SK-N-SH treated with all-trans-retinoic acid at 6 μM for 48 hours (cell line): ENCODE measurements at regions not wholly inside any gene's neighbourhood (a gene's known extent, or its start where the extent isn't known, plus 50 kb on each side); places are given as distances from the start of the nearest gene placed in this dataset.

Experiments
- CSDC2 ChIP-seq: fragments of 250-450 bp; sonication (Bioruptor Pico); IDR thresholded peaks from 2 replicates; pipeline ENCODE4 v1.5.0; 2020; ENCODE audit warnings: mild to moderate bottlenecking, moderate library complexity
- ESRRG ChIP-seq: fragments of 250-450 bp; sonication (Bioruptor Pico); IDR thresholded peaks from 2 replicates; pipeline ENCODE4 v1.6.1; 2021; ENCODE audit warnings: mild to moderate bottlenecking
- RARB ChIP-seq: fragments of 250-450 bp; sonication (Bioruptor Pico); IDR thresholded peaks from 2 replicates; pipeline ENCODE4 v1.8.0; 2021; ENCODE audit warnings: mild to moderate bottlenecking, moderate library complexity
- ZFP30 ChIP-seq: fragments of 450-650 bp; formaldehyde crosslinking; IDR thresholded peaks from 2 replicates; pipeline ENCODE4 v1.5.0; 2022; ENCODE audit warnings: mild to moderate bottlenecking, moderate library complexity
- ZNF565 ChIP-seq: fragments of 450-650 bp; formaldehyde crosslinking; conservative IDR thresholded peaks from 2 replicates; pipeline ENCODE4 v1.5.0; 2020; ENCODE audit warnings: low read depth, mild to moderate bottlenecking, moderate library complexity
- TF ChIP-seq, protein P1 (sequence below): fragments of 250-450 bp; sonication (Bioruptor Pico); IDR thresholded peaks from 2 replicates; pipeline ENCODE4 v1.8.0; 2021; ENCODE audit warnings: low read depth, mild to moderate bottlenecking, moderate library complexity, borderline replicate concordance

GRCh38 chr22:33219648-33220384, 161.6 kb upstream of the SYN3 start:
- TF ChIP-seq CSDC2 (CRISPR knock-in tag), result no peak
- TF ChIP-seq RARB (CRISPR knock-in tag), result no peak
- no peak for TF ChIP-seq ESRRG (CRISPR knock-in tag)
- no peak for TF ChIP-seq ZNF565 (CRISPR knock-in tag)
- TF ChIP-seq, protein P1, sequence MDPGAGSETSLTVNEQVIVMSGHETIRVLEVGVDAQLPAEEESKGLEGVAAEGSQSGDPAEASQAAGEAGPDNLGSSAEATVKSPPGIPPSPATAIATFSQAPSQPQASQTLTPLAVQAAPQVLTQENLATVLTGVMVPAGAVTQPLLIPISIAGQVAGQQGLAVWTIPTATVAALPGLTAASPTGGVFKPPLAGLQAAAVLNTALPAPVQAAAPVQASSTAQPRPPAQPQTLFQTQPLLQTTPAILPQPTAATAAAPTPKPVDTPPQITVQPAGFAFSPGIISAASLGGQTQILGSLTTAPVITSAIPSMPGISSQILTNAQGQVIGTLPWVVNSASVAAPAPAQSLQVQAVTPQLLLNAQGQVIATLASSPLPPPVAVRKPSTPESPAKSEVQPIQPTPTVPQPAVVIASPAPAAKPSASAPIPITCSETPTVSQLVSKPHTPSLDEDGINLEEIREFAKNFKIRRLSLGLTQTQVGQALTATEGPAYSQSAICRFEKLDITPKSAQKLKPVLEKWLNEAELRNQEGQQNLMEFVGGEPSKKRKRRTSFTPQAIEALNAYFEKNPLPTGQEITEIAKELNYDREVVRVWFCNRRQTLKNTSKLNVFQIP (CRISPR knock-in tag), result no peak
- no peak for TF ChIP-seq ZFP30
